ENCODE measurements at regions not wholly inside any gene's neighbourhood (a gene's known extent, or its start where the extent isn't known, plus 50 kb on each side); places are given as distances from the start of the nearest gene placed in this dataset.

DNA sequence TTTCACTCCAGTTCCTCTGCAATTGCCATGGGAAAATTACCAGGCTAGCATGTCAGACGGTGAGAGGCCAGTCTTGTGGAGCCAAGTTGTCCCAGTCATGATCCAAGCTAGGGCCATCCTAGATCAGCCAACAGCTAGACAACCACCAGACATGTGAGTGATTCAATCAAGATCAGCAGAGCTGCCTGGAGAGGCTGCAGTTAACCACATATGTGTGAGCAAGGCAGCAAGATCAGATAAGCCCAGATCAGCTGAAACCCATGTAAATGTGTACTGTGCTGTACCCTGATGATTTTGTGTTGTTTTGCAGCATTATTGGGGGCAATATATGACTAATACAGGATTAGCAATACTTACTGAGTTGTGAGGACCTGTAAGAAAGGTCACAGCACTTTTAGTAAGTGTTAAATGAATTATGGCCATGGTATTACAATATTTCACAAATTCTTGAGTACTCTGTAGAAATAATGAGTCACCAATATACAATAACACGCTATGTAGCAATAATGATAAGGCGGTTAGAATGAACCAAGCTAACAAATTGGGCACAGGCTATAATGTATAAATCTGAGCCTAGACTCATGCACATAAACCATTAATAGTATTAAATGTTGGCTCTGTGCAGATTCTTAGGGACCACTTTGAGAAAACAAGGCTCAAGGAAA, 91.4 kb downstream of the SUDS3 start:
- Histone ChIP-seq H3K9ac (ENCODE audit: low read length) (no peak overlapping the region), H3K27ac (ENCODE audit: low read depth, low read length) (no peak overlapping the region), H3K27me3 (ENCODE audit: control insufficient read depth, insufficient read depth, low read length) (no peaks in the 10 kb centered on the region), H3K36me3 (ENCODE audit: control insufficient read depth, insufficient read depth, low read length) (no peaks in the 10 kb centered on the region), H3K4me1 (ENCODE audit: control insufficient read depth, insufficient read depth, low read length) (no peaks in the 10 kb centered on the region), H3K4me3 (ENCODE audit: low read length) (no peak overlapping the region)

DNA sequence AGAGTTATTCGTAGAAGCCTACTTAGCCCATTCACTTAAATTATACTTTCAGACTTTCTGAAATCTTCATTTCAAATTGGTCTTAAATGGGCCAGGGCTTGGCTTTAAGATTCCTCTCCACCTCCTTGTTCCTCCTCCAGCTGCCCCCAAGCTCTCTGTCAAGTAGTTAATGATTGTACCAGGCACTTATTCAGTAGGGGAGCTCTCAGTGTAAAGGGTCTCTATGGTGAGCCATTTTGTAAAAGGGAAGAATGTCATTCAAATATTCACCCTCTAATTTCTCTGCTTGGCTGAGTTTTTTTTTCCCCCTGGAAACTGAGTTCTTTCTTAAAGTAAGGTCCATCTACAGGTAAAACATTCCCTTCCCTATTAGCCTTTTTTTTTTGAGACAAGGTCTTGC, 96.6 kb downstream of the SUDS3 start:
- Histone ChIP-seq H3K9ac (ENCODE audit: low read length) (no peak overlapping the region), H3K36me3 (ENCODE audit: control insufficient read depth, insufficient read depth, low read length) (no peaks in the 10 kb centered on the region), H3K27ac (ENCODE audit: low read depth, low read length) (no peak overlapping the region), H3K4me1 (ENCODE audit: control insufficient read depth, insufficient read depth, low read length) (no peaks in the 10 kb centered on the region), H3K27me3 (ENCODE audit: control insufficient read depth, insufficient read depth, low read length) (no peaks in the 10 kb centered on the region), H3K4me3 (ENCODE audit: low read length) (no peak overlapping the region)

DNA sequence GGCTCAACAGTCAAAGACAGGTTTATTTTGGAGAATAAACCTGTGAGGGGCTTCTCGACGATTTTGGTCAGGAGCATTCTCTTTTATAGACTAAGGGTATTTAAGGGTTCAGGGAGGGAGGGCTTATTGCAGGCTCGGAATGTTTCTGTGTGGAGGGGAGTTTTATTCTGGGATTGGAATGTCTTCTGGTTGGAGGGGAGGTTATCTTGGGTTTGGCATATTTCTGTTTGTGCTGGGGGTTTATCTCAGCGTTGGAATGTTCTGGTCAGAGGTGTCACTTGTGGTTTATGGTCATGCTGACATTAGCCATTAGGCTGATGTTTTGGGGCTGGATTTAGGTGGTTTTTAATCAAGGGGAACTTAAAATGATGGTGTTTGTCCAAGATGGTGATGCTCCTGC, 103.9 kb downstream of the SUDS3 start:
- H3K4me1 ChIP-seq (ENCODE audit: control insufficient read depth, insufficient read depth, low read length), result no peaks in the 10 kb centered on the region
- no peak overlapping the region for H3K9ac ChIP-seq (ENCODE audit: low read length)
- H3K4me3 ChIP-seq (ENCODE audit: low read length), result no peak overlapping the region
- H3K27ac ChIP-seq (ENCODE audit: low read depth, low read length), result no peak overlapping the region
- H3K36me3 ChIP-seq (ENCODE audit: control insufficient read depth, insufficient read depth, low read length), result no peaks in the 10 kb centered on the region
- H3K27me3 ChIP-seq (ENCODE audit: control insufficient read depth, insufficient read depth, low read length), result no peaks in the 10 kb centered on the region

GRCh38 chr12:118488034-118488433, 111.7 kb downstream of the SUDS3 start:
- Histone ChIP-seq H3K27ac (ENCODE audit: low read depth, low read length) (no peak overlapping the region), H3K27me3 (ENCODE audit: control insufficient read depth, insufficient read depth, low read length) (no peaks in the 10 kb centered on the region), H3K4me1 (ENCODE audit: control insufficient read depth, insufficient read depth, low read length) (no peaks in the 10 kb centered on the region), H3K4me3 (ENCODE audit: low read length) (no peak overlapping the region), H3K9ac (ENCODE audit: low read length) (no peak overlapping the region), H3K36me3 (ENCODE audit: control insufficient read depth, insufficient read depth, low read length) (no peaks in the 10 kb centered on the region)

GRCh38 chr12:118493962-118494361, 117.6 kb downstream of the SUDS3 start:
- no peaks in the 10 kb centered on the region for H3K36me3 ChIP-seq (ENCODE audit: control insufficient read depth, insufficient read depth, low read length)
- H3K27ac ChIP-seq (ENCODE audit: low read depth, low read length), result no peak overlapping the region

DNA sequence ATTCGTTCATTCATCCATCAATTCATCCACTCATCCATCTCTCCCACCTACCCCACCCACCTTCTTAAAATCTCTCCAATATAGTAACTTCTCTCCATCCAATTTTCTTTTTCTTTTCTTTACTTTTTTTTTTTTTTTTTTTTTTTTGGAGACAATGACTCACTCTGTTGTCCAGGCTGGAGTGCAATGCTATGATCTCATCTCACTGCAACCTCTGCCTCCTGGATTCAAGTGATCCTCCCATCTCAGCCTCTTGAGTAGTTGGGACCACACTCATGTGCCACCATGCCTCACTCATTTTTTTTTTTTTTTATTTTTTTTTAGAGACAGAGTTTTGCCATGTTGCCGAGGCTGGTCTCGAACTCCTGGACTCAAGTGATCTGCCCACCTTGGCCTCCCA, 118.4 kb downstream of the SUDS3 start:
- Histone ChIP-seq H3K9ac (ENCODE audit: low read length) (no peak overlapping the region), H3K27me3 (ENCODE audit: control insufficient read depth, insufficient read depth, low read length) (no peaks in the 10 kb centered on the region), H3K4me3 (ENCODE audit: low read length) (no peak overlapping the region), H3K27ac (ENCODE audit: low read depth, low read length) (peak overlapping the region; percentile 30), H3K36me3 (ENCODE audit: control insufficient read depth, insufficient read depth, low read length) (no peaks in the 10 kb centered on the region), H3K4me1 (ENCODE audit: control insufficient read depth, insufficient read depth, low read length) (no peaks in the 10 kb centered on the region)

More at GRCh38 chr12:118493962-118494361, 117.6 kb downstream of the SUDS3 start:
- H3K4me1 ChIP-seq (ENCODE audit: control insufficient read depth, insufficient read depth, low read length), result no peaks in the 10 kb centered on the region
- no peak overlapping the region for H3K9ac ChIP-seq (ENCODE audit: low read length)
- no peaks in the 10 kb centered on the region for H3K27me3 ChIP-seq (ENCODE audit: control insufficient read depth, insufficient read depth, low read length)
- no peak overlapping the region for H3K4me3 ChIP-seq (ENCODE audit: low read length)

DNA sequence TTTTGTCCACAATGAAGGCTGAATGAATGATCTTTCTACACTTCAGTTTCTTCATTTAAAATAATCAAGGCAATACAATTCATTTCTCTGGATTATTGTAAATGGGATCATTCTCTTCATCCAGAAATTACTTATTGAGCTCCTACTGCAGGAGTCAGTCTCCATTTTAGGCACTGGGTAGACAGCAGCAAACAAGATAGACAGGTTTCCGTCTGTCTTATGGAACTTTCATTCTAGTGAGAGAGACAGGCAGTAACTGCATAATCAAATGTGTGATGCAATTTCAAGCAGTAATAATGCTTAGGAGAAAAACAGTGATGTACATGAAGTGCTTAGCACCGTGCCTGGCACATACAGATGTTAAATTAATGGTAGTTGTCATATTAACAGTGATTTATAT, 118.9 kb downstream of the SUDS3 start:
- H3K4me1 ChIP-seq (ENCODE audit: control insufficient read depth, insufficient read depth, low read length), result no peaks in the 10 kb centered on the region
- no peaks in the 10 kb centered on the region for H3K27me3 ChIP-seq (ENCODE audit: control insufficient read depth, insufficient read depth, low read length)
- H3K36me3 ChIP-seq (ENCODE audit: control insufficient read depth, insufficient read depth, low read length), result no peaks in the 10 kb centered on the region
- no peak overlapping the region for H3K27ac ChIP-seq (ENCODE audit: low read depth, low read length)
- H3K9ac ChIP-seq (ENCODE audit: low read length), result no peak overlapping the region
- H3K4me3 ChIP-seq (ENCODE audit: low read length), result no peak overlapping the region

- Histone ChIP-seq H3K4me3 (ENCODE audit: low read length) (no peak overlapping the region), H3K4me1 (ENCODE audit: control insufficient read depth, insufficient read depth, low read length) (no peaks in the 10 kb centered on the region), H3K27me3 (ENCODE audit: control insufficient read depth, insufficient read depth, low read length) (no peaks in the 10 kb centered on the region), H3K27ac (ENCODE audit: low read depth, low read length) (no peak overlapping the region), H3K36me3 (ENCODE audit: control insufficient read depth, insufficient read depth, low read length) (no peaks in the 10 kb centered on the region), H3K9ac (ENCODE audit: low read length) (no peak overlapping the region)
Observed at GRCh38 chr12:118498171-118498570, 121.8 kb downstream of the SUDS3 start.

- Histone ChIP-seq H3K27me3 (ENCODE audit: control insufficient read depth, insufficient read depth, low read length) (no peaks in the 10 kb centered on the region), H3K36me3 (ENCODE audit: control insufficient read depth, insufficient read depth, low read length) (no peaks in the 10 kb centered on the region), H3K4me3 (ENCODE audit: low read length) (no peak overlapping the region), H3K27ac (ENCODE audit: low read depth, low read length) (no peak overlapping the region), H3K9ac (ENCODE audit: low read length) (no peak overlapping the region), H3K4me1 (ENCODE audit: control insufficient read depth, insufficient read depth, low read length) (no peaks in the 10 kb centered on the region)
Observed at GRCh38 chr12:118500299-118500698, 123.9 kb downstream of the SUDS3 start.

DNA sequence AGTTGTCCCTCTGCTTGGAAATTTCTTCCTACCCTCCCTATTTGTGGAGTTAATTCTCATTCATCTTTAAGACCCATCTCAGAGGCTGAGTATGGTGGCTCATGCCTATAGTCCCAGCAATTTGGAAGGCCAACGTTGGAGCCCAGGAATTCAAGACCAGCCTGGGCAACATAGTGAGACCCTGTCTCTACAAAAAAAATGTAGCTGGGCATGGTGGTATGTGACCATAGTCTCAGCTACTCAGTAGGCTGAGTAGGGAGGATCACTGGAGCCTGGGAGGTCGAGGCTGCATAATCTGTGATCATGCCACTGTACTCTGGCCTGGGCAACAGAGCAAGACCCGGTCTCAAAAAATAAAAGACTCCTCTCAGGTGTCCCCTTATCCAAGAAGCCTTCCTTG, 125.1 kb downstream of the SUDS3 start:
- Histone ChIP-seq H3K36me3 (ENCODE audit: control insufficient read depth, insufficient read depth, low read length) (no peaks in the 10 kb centered on the region), H3K4me3 (ENCODE audit: low read length) (no peak overlapping the region), H3K27ac (ENCODE audit: low read depth, low read length) (no peak overlapping the region), H3K9ac (ENCODE audit: low read length) (no peak overlapping the region), H3K27me3 (ENCODE audit: control insufficient read depth, insufficient read depth, low read length) (no peaks in the 10 kb centered on the region), H3K4me1 (ENCODE audit: control insufficient read depth, insufficient read depth, low read length) (no peaks in the 10 kb centered on the region)

DNA sequence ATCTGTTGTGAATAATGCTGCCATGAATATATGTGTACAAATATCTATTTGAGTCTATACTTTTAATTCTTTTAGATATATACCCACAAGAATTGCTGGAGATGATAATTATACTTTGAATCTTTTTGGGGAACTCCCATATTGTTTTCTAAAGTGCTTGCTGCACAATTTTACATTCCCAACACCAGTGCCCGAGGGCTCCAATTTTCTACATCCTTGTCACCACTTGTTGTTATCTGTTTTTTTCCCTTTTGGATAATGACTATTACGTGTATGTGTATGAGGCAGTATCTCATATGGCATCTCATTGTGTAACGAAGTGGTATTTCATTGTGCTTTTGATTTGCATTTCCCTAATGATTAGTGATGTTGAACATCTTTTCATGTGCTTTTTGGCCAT, 127.1 kb downstream of the SUDS3 start:
- no peak overlapping the region for H3K9ac ChIP-seq (ENCODE audit: low read length)

GRCh38 chr12:118512669-118513068, 136.3 kb downstream of the SUDS3 start:
- Histone ChIP-seq H3K36me3 (ENCODE audit: control insufficient read depth, insufficient read depth, low read length) (no peaks in the 10 kb centered on the region), H3K4me3 (ENCODE audit: low read length) (no peak overlapping the region), H3K4me1 (ENCODE audit: control insufficient read depth, insufficient read depth, low read length) (no peaks in the 10 kb centered on the region), H3K27me3 (ENCODE audit: control insufficient read depth, insufficient read depth, low read length) (no peaks in the 10 kb centered on the region), H3K9ac (ENCODE audit: low read length) (no peak overlapping the region), H3K27ac (ENCODE audit: low read depth, low read length) (no peak overlapping the region)

More for the DNA sequence above, 127.1 kb downstream of the SUDS3 start:
- no peaks in the 10 kb centered on the region for H3K4me1 ChIP-seq (ENCODE audit: control insufficient read depth, insufficient read depth, low read length)
- H3K27me3 ChIP-seq (ENCODE audit: control insufficient read depth, insufficient read depth, low read length), result no peaks in the 10 kb centered on the region
- no peak overlapping the region for H3K27ac ChIP-seq (ENCODE audit: low read depth, low read length)
- H3K36me3 ChIP-seq (ENCODE audit: control insufficient read depth, insufficient read depth, low read length), result no peaks in the 10 kb centered on the region
- H3K4me3 ChIP-seq (ENCODE audit: low read length), result no peak overlapping the region

DNA sequence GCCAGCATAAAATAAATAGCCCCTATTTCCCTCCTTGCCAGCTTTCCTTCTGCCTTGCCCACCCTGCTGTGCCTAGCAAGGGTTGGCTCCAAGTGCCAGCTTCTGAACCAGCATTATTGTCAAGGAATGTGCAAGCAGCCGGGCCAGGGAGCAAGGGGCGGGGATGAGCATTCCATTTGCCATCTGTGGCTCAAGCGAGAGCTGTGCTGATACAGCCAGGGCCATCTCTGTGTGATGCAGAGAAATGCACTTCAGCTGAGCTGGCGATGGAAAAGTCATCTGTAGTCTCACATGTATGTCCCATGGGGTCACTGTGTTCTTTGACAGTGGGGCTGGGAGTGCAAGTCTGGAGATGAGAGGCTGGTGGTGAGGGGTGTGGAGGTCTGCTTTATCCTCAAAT, 137.3 kb downstream of the SUDS3 start:
- H3K36me3 ChIP-seq (ENCODE audit: control insufficient read depth, insufficient read depth, low read length), result no peaks in the 10 kb centered on the region
- no peaks in the 10 kb centered on the region for H3K27me3 ChIP-seq (ENCODE audit: control insufficient read depth, insufficient read depth, low read length)
- H3K4me1 ChIP-seq (ENCODE audit: control insufficient read depth, insufficient read depth, low read length), result no peaks in the 10 kb centered on the region
- H3K9ac ChIP-seq (ENCODE audit: low read length), result no peak overlapping the region
- H3K4me3 ChIP-seq (ENCODE audit: low read length), result no peak overlapping the region
- H3K27ac ChIP-seq (ENCODE audit: low read depth, low read length), result no peak overlapping the region
